GM21390 (cell line): ENCODE measurements at regions not wholly inside any gene's neighbourhood (a gene's known extent, or its start where the extent isn't known, plus 50 kb on each side); places are given as distances from the start of the nearest gene placed in this dataset.

Experiments
- ATAC-seq: cut with Tn5 transposase; IDR thresholded peaks from one replicate; pipeline ENCODE4 v1.9.1; 2021; ENCODE audit not compliant: unreplicated experiment

GRCh38 chr7:50209461-50210135 lies 94.9 kb upstream of the IKZF1 start:
- no peak for ATAC-seq

GRCh38 chr7:50208378-50208982 lies 96.0 kb upstream of the IKZF1 start:
- no peak for ATAC-seq

GRCh38 chr7:50207686-50208255 lies 96.7 kb upstream of the IKZF1 start:
- ATAC-seq: no peak

- ATAC-seq: no peak
Observed at GRCh38 chr7:50207251-50207564, 97.3 kb upstream of the IKZF1 start.

GRCh38 chr7:50206453-50207250 lies 97.9 kb upstream of the IKZF1 start:
- no peak for ATAC-seq

GRCh38 chr7:50205011-50205410 lies 99.5 kb upstream of the IKZF1 start:
- no peak for ATAC-seq

- no peak for ATAC-seq
Observed at GRCh38 chr7:50204581-50204980, 99.9 kb upstream of the IKZF1 start.

- no peak for ATAC-seq
Observed at GRCh38 chr7:50203521-50203920, 101.0 kb upstream of the IKZF1 start.

- ATAC-seq: no peak
Observed at GRCh38 chr7:50202052-50202555, 102.4 kb upstream of the IKZF1 start.

- no peak for ATAC-seq
Observed at GRCh38 chr7:50199824-50200223, 104.7 kb upstream of the IKZF1 start.

- peak; percentile 86 for ATAC-seq
Observed at GRCh38 chr7:50197549-50197948, 104.5 kb upstream of the ZPBP start.

GRCh38 chr7:50196719-50197118 lies 103.7 kb upstream of the ZPBP start:
- ATAC-seq: no peak

GRCh38 chr7:50190776-50191175 lies 97.7 kb upstream of the ZPBP start:
- no peak for ATAC-seq

GRCh38 chr7:50189371-50189770 lies 96.3 kb upstream of the ZPBP start:
- ATAC-seq: no peak

GRCh38 chr7:50185951-50186682 lies 93.1 kb upstream of the ZPBP start:
- ATAC-seq: no peak

- no peak for ATAC-seq
Observed at GRCh38 chr7:50185208-50185607, 92.2 kb upstream of the ZPBP start.

GRCh38 chr7:50184271-50184990 lies 91.4 kb upstream of the ZPBP start:
- no peak for ATAC-seq

- no peak for ATAC-seq
Observed at GRCh38 chr7:50182759-50183158, 89.7 kb upstream of the ZPBP start.

GRCh38 chr7:50181081-50181480 lies 88.0 kb upstream of the ZPBP start:
- ATAC-seq: no peak

GRCh38 chr7:50178166-50178565 lies 85.1 kb upstream of the ZPBP start:
- no peak for ATAC-seq
